ENCODE measurements at regions not wholly inside any gene's neighbourhood (a gene's known extent, or its start where the extent isn't known, plus 50 kb on each side); places are given as distances from the start of the nearest gene placed in this dataset.

DNA sequence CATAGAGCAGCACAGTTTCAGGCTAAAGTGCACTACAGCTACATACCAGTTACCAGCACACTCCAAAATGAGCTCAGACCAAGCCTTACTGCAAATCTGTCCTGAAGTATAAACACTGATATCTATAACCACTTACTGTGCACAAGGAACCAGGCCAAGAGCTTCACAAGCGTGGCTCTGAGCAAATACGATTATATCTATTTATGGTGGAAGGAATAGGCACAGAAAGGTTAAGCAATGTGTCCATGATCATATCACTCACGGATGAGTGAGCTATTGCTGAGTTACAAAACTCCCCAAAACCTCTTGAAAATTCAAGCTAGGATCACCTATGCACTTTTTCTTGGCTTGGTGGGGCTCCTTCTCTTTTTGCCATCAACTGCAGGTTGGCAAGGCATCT is 84.9 kb downstream of the GPAM start:
- TF ChIP-seq, protein P1, sequence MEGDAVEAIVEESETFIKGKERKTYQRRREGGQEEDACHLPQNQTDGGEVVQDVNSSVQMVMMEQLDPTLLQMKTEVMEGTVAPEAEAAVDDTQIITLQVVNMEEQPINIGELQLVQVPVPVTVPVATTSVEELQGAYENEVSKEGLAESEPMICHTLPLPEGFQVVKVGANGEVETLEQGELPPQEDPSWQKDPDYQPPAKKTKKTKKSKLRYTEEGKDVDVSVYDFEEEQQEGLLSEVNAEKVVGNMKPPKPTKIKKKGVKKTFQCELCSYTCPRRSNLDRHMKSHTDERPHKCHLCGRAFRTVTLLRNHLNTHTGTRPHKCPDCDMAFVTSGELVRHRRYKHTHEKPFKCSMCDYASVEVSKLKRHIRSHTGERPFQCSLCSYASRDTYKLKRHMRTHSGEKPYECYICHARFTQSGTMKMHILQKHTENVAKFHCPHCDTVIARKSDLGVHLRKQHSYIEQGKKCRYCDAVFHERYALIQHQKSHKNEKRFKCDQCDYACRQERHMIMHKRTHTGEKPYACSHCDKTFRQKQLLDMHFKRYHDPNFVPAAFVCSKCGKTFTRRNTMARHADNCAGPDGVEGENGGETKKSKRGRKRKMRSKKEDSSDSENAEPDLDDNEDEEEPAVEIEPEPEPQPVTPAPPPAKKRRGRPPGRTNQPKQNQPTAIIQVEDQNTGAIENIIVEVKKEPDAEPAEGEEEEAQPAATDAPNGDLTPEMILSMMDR (IDR thresholded peaks at IDR 0.05; ENCODE audit: insufficient read depth, low read depth, low read length): no peak
- H3K4me3 ChIP-seq (ENCODE audit: low read depth, low read length): no peak overlapping the region
- no peak for DNase-seq (ENCODE audit: low read depth)
- ChIA-PET CTCF (interaction anchor here (1.4 to 1.6 kb wide), 2 partner anchors 15 to 16 kb away, joined by 3 to 5 read pairs; no protein-coding TSS in a partner anchor), POLR2A (no interaction called here)
- H3K27me3 ChIP-seq (ENCODE audit: control insufficient read depth, insufficient read depth, low read length): no peaks in the 10 kb centered on the region
- no peaks in the 10 kb centered on the region for H3K36me3 ChIP-seq (ENCODE audit: control insufficient read depth, insufficient read depth, low read length)

Data from BJ (cell line).